Keratinocyte (primary cell): ENCODE measurements at regions not wholly inside any gene's neighbourhood (a gene's known extent, or its start where the extent isn't known, plus 50 kb on each side); places are given as distances from the start of the nearest gene placed in this dataset.
"Not testable (repeated sequence)": the region's sequence is repeated elsewhere in the genome, so short reads cannot be mapped to it uniquely, and the experiment has no call there.

ENCODE experiments used
- DNase-seq: peaks from one replicate; pipeline ENCODE4 v3.0.0-alpha.2; 2011; ENCODE audit warnings: low read depth, missing footprints, low spot score
- FAIRE-seq: peaks from 2 replicates; lab custom pipeline; 2011; peaks lifted over from hg19 to GRCh38; lab: Jason Lieb, UNC
- H2AFZ ChIP-seq: 2 replicates; pipeline ENCODE4 v1.6.0; 2012; ENCODE audit warnings: low read length, control low read depth, inconsistent platforms; ENCODE audit not compliant: control insufficient read depth
- H3K27ac ChIP-seq: 2 replicates; pipeline ENCODE4 v1.5.1; 2011; ENCODE audit warnings: low read length; ENCODE audit not compliant: control insufficient read depth, insufficient read depth
- H3K27me3 ChIP-seq: 3 replicates; pipeline ENCODE4 v1.6.0; 2011; ENCODE audit warnings: low read length; ENCODE audit not compliant: control insufficient read depth, insufficient read depth; ENCODE audit errors: extremely low read depth
- H3K36me3 ChIP-seq, 2 experiments: 2 replicates in 1 of 2; 3 replicates in 1 of 2; pipeline ENCODE4 v1.5.1; 2011; ENCODE audit warnings: low read length in 2 of 2, mild to moderate bottlenecking in 1 of 2; ENCODE audit not compliant: control insufficient read depth in 2 of 2, insufficient read depth in 2 of 2; ENCODE audit errors: extremely low read depth in 1 of 2
- H3K4me1 ChIP-seq: 3 replicates; pipeline ENCODE4 v1.5.1; 2011; ENCODE audit warnings: low read length; ENCODE audit not compliant: control insufficient read depth, insufficient read depth; ENCODE audit errors: extremely low read depth
- H3K4me2 ChIP-seq: 3 replicates; pipeline ENCODE4 v1.6.0; 2011; ENCODE audit warnings: low read depth, low read length; ENCODE audit not compliant: control insufficient read depth, insufficient read depth; ENCODE audit errors: extremely low read depth
- H3K4me3 ChIP-seq, 3 experiments: fragments of 200-600 bp in 1 of 3; sonication (generic) in 1 of 3; 2 replicates in 2 of 3; 3 replicates in 1 of 3; pipeline ENCODE4 v1.5.1; 2011 to 2016; ENCODE audit warnings: low read length in 3 of 3, mild to moderate bottlenecking in 3 of 3, control low read depth in 2 of 3, inconsistent platforms in 1 of 3, low read depth in 1 of 3, mixed read lengths in 1 of 3, mixed run types in 1 of 3, moderate library complexity in 1 of 3; ENCODE audit not compliant: control insufficient read depth in 2 of 3, insufficient read depth in 2 of 3; ENCODE audit errors: extremely low read depth in 1 of 3
- H3K79me2 ChIP-seq: 2 replicates; pipeline ENCODE4 v1.6.0; 2012; ENCODE audit warnings: low read length; ENCODE audit not compliant: control insufficient read depth, insufficient read depth
- H3K9ac ChIP-seq: 3 replicates; pipeline ENCODE4 v1.6.0; 2011; ENCODE audit warnings: low read length; ENCODE audit not compliant: control insufficient read depth, insufficient read depth; ENCODE audit errors: extremely low read depth
- H3K9me1 ChIP-seq: 3 replicates; pipeline ENCODE4 v1.6.0; 2011; ENCODE audit warnings: low read length; ENCODE audit not compliant: control insufficient read depth, insufficient read depth; ENCODE audit errors: extremely low read depth
- H3K9me3 ChIP-seq: 2 replicates; pipeline ENCODE4 v1.5.1; 2012; ENCODE audit warnings: low read depth, low read length; ENCODE audit not compliant: control insufficient read depth
- H4K20me1 ChIP-seq: 3 replicates; pipeline ENCODE4 v1.6.0; 2011; ENCODE audit warnings: low read length; ENCODE audit not compliant: control insufficient read depth, insufficient read depth; ENCODE audit errors: extremely low read depth
- dilution Hi-C: fragments of 300-500 bp; cut with MboI; formaldehyde crosslinking; loops from one replicate; pipeline ENCODE4 v1.7.0; 2020; ENCODE audit warnings: low sequenced_read_pairs; ENCODE audit not compliant: extremely low pct_ligation_motif_present

- H4K20me1 ChIP-seq, H3K36me3 ChIP-seq, dilution Hi-C loops, DNase-seq, H3K9me3 ChIP-seq, H3K27me3 ChIP-seq, H3K79me2 ChIP-seq, H3K4me2 ChIP-seq, H3K4me3 ChIP-seq, FAIRE-seq, H3K4me1 ChIP-seq, H3K9me1 ChIP-seq, H2AFZ ChIP-seq, H3K27ac ChIP-seq, H3K9ac ChIP-seq: not testable (repeated sequence)
Measured at GRCh38 chr17:45601605-45602539, 111.4 kb upstream of the PLEKHM1 start.

- H2AFZ ChIP-seq, H3K9me3 ChIP-seq, H3K27me3 ChIP-seq, H3K27ac ChIP-seq, FAIRE-seq, H3K79me2 ChIP-seq, H3K4me3 ChIP-seq, H3K36me3 ChIP-seq, H3K4me1 ChIP-seq, H3K9ac ChIP-seq, H3K9me1 ChIP-seq, H3K4me2 ChIP-seq, dilution Hi-C loops, DNase-seq, H4K20me1 ChIP-seq: not testable (repeated sequence)
Measured at GRCh38 chr17:45605751-45606150, 115.2 kb upstream of the PLEKHM1 start.

- H3K9ac ChIP-seq, H4K20me1 ChIP-seq, H3K4me2 ChIP-seq, H3K79me2 ChIP-seq, dilution Hi-C loops, H3K9me3 ChIP-seq, H3K27ac ChIP-seq, H3K4me1 ChIP-seq, H3K9me1 ChIP-seq, H3K36me3 ChIP-seq, H3K27me3 ChIP-seq: not testable (repeated sequence)
- peak overlapping the region; percentile 49 for H2AFZ ChIP-seq
- H3K4me3 ChIP-seq, result peak overlapping the region in 2 of 3 experiments; percentile 38 to 43
- peak; percentile 66 for FAIRE-seq
- peak; percentile 19 for DNase-seq
Measured at GRCh38 chr17:45619984-45620405, 129.5 kb upstream of the PLEKHM1 start.

GRCh38 chr17:45620468-45620867 lies 129.9 kb upstream of the PLEKHM1 start:
- not testable (repeated sequence) for H3K27ac ChIP-seq

GRCh38 chr17:45621087-45621486 lies 130.6 kb upstream of the PLEKHM1 start:
- dilution Hi-C loops, H3K9ac ChIP-seq, FAIRE-seq, H3K27ac ChIP-seq, H3K36me3 ChIP-seq, H2AFZ ChIP-seq, H3K4me1 ChIP-seq, DNase-seq, H4K20me1 ChIP-seq, H3K4me3 ChIP-seq, H3K27me3 ChIP-seq, H3K79me2 ChIP-seq, H3K9me3 ChIP-seq, H3K9me1 ChIP-seq: not testable (repeated sequence)
- H3K4me2 ChIP-seq, result peak overlapping the region; percentile 48

More at GRCh38 chr17:45620468-45620867, 129.9 kb upstream of the PLEKHM1 start:
- FAIRE-seq, H3K4me2 ChIP-seq, DNase-seq, H3K9me3 ChIP-seq, H3K27me3 ChIP-seq, H2AFZ ChIP-seq, H3K4me1 ChIP-seq, H3K36me3 ChIP-seq, H4K20me1 ChIP-seq, H3K79me2 ChIP-seq, H3K9me1 ChIP-seq, dilution Hi-C loops: not testable (repeated sequence)
- Histone ChIP-seq H3K9ac (peak overlapping the region; percentile 52), H3K4me3 (peak overlapping the region in 1 of 3 experiments; percentile 38)
